Activated T-cell treated with anti-CD3 and anti-CD28 coated beads, Interleukin-2, amount 50 U/mL, for 48 hours (primary cell): ENCODE measurements at regions not wholly inside any gene's neighbourhood (a gene's known extent, or its start where the extent isn't known, plus 50 kb on each side); places are given as distances from the start of the nearest gene placed in this dataset.
"Not testable (repeated sequence)": the region's sequence is repeated elsewhere in the genome, so short reads cannot be mapped to it uniquely, and the experiment has no call there.

ENCODE experiments used
- DNase-seq, 2 experiments: peaks; one replicate each; pipeline ENCODE4 v3.0.0-alpha.2; 2020

- DNase-seq: no peak
Observed at GRCh38 chr1:244106837-244107493, 55.9 kb downstream of the ZBTB18 start.

GRCh38 chr1:244111027-244111426, 59.9 kb downstream of the ZBTB18 start:
- DNase-seq: no peak

GRCh38 chr1:244112041-244112440, 61.0 kb downstream of the ZBTB18 start:
- DNase-seq: no peak

- no peak for DNase-seq
Observed at GRCh38 chr1:244112636-244113035, 61.6 kb downstream of the ZBTB18 start.

GRCh38 chr1:244113532-244114320, 62.6 kb downstream of the ZBTB18 start:
- no peak for DNase-seq

GRCh38 chr1:244114892-244115291, 63.8 kb downstream of the ZBTB18 start:
- DNase-seq: no peak

- DNase-seq: no peak
Observed at GRCh38 chr1:244116946-244117345, 65.9 kb downstream of the ZBTB18 start.

GRCh38 chr1:244118109-244118761, 67.2 kb downstream of the ZBTB18 start:
- no peak for DNase-seq

GRCh38 chr1:244128591-244129383, 77.7 kb downstream of the ZBTB18 start:
- DNase-seq: no peak

GRCh38 chr1:244137276-244137675, 86.2 kb downstream of the ZBTB18 start:
- no peak for DNase-seq

GRCh38 chr1:244137725-244138124, 86.6 kb downstream of the ZBTB18 start:
- DNase-seq: no peak

GRCh38 chr1:244138399-244138798, 87.3 kb downstream of the ZBTB18 start:
- DNase-seq: no peak

- no peak for DNase-seq
Observed at GRCh38 chr1:244139655-244140054, 88.6 kb downstream of the ZBTB18 start.

- no peak for DNase-seq
Observed at GRCh38 chr1:244140420-244140819, 89.3 kb downstream of the ZBTB18 start.

- DNase-seq: no peak
Observed at GRCh38 chr1:244144053-244144452, 93.0 kb downstream of the ZBTB18 start.

- DNase-seq: no peak
Observed at GRCh38 chr1:244150071-244150470, 99.0 kb downstream of the ZBTB18 start.

GRCh38 chr1:244150665-244151064, 99.6 kb downstream of the ZBTB18 start:
- DNase-seq: no peak

- DNase-seq: no peak
Observed at GRCh38 chr1:244151537-244151936, 100.5 kb downstream of the ZBTB18 start.

- DNase-seq: no peak
Observed at GRCh38 chr1:244154508-244154871, 103.4 kb downstream of the ZBTB18 start.

GRCh38 chr1:244154872-244155531, 103.9 kb downstream of the ZBTB18 start:
- no peak for DNase-seq

GRCh38 chr1:244155661-244156060, 104.6 kb downstream of the ZBTB18 start:
- DNase-seq: no peak

GRCh38 chr1:244156617-244157016, 105.5 kb downstream of the ZBTB18 start:
- DNase-seq: not testable (repeated sequence)
